GM13976 (cell line): ENCODE measurements at regions not wholly inside any gene's neighbourhood (a gene's known extent, or its start where the extent isn't known, plus 50 kb on each side); places are given as distances from the start of the nearest gene placed in this dataset.

Experiments
- DNase-seq: peaks from one replicate; pipeline ENCODE4 v3.0.0; 2012; ENCODE audit warnings: low spot score
- in situ Hi-C: fragments of 300-500 bp; cut with MboI; formaldehyde crosslinking; loops from one replicate; pipeline ENCODE4 v1.12.0; 2022; ENCODE audit warnings: low sequenced_read_pairs, mixed read lengths, inconsistent platforms; ENCODE audit not compliant: unreplicated experiment
- TF ChIP-seq, protein P1 (sequence below): IDR thresholded peaks from 2 replicates; pipeline ENCODE4 v1.5.1; 2012; ENCODE audit warnings: borderline replicate concordance, mild to moderate bottlenecking; ENCODE audit not compliant: insufficient read depth; ENCODE audit errors: extremely low read depth, missing control alignments, control extremely low read depth

GRCh38 chr4:143076723-143077122 is 108.0 kb upstream of the USP38 start:
- in situ Hi-C loops = no loop called here
- TF ChIP-seq, protein P1, sequence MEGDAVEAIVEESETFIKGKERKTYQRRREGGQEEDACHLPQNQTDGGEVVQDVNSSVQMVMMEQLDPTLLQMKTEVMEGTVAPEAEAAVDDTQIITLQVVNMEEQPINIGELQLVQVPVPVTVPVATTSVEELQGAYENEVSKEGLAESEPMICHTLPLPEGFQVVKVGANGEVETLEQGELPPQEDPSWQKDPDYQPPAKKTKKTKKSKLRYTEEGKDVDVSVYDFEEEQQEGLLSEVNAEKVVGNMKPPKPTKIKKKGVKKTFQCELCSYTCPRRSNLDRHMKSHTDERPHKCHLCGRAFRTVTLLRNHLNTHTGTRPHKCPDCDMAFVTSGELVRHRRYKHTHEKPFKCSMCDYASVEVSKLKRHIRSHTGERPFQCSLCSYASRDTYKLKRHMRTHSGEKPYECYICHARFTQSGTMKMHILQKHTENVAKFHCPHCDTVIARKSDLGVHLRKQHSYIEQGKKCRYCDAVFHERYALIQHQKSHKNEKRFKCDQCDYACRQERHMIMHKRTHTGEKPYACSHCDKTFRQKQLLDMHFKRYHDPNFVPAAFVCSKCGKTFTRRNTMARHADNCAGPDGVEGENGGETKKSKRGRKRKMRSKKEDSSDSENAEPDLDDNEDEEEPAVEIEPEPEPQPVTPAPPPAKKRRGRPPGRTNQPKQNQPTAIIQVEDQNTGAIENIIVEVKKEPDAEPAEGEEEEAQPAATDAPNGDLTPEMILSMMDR = no peak
- DNase-seq = no peak

- TF ChIP-seq, protein P1 = no peak
- in situ Hi-C loops = no loop called here
- DNase-seq = no peak
Observed at GRCh38 chr4:143082701-143083100, 102.0 kb upstream of the USP38 start.

DNA sequence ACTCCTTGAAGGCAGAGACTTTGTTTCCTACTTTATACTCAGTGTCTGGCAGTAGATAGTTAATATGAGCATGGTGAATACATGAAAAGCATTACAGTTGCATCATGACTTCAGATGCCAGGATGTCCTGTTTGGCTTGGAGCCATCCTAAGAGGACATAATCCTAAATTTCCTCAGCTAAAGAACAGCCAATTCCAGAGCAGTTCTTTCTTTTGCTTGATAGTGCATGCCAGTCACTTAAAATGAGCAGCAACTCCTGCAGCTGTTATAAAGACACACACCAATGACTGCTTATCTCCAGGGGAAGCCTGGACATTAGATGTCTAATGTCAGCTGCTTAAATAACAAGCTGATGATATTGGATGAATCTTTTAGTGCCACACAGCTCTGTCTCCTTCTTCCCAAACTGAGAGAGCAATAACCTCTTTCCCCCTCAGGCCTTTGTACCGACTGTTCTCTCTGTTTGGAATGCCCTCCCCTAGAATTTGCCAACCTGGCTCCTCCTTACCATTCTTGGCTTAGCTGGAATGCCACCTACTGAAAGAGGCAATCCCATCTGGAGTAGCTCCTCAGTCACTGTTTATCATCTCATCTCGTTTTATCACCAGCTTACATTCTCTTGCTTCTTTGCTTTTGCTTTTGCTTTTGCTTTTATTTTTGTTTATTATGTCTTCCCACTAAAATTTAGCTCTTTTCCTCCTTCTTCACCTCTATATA is 100.8 kb upstream of the USP38 start:
- no peak for DNase-seq
- in situ Hi-C loops = no loop called here
- TF ChIP-seq, protein P1 = no peak

- in situ Hi-C loops = no loop called here
- TF ChIP-seq, protein P1 = no peak
- no peak for DNase-seq
Observed at GRCh38 chr4:143084566-143084965, 100.2 kb upstream of the USP38 start.

DNA sequence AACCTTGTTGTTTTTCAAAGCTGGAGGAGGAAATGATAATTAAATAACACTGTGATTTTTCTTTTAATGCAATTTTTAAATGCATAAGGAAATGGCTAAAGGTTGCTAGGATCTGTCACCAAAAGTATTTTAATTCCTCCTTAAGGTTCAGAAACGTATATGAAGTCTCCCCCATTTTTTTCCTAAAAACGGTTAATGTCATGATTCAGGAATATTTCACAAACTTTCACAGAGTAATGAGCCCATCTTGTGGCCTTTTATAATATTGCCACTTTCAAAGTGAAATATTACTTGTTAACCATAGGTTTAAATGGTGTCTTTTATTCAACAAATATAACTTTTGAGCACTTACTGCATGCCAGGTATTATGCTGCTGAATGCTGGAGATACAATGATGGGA is 99.5 kb upstream of the USP38 start:
- in situ Hi-C loops = no loop called here
- TF ChIP-seq, protein P1 = no peak
- no peak for DNase-seq

- TF ChIP-seq, protein P1 = no peak
- in situ Hi-C loops = no loop called here
- no peak for DNase-seq
Observed at GRCh38 chr4:143085659-143086058, 99.1 kb upstream of the USP38 start.
